ENCODE measurements at regions not wholly inside any gene's neighbourhood (a gene's known extent, or its start where the extent isn't known, plus 50 kb on each side); places are given as distances from the start of the nearest gene placed in this dataset.

DNA sequence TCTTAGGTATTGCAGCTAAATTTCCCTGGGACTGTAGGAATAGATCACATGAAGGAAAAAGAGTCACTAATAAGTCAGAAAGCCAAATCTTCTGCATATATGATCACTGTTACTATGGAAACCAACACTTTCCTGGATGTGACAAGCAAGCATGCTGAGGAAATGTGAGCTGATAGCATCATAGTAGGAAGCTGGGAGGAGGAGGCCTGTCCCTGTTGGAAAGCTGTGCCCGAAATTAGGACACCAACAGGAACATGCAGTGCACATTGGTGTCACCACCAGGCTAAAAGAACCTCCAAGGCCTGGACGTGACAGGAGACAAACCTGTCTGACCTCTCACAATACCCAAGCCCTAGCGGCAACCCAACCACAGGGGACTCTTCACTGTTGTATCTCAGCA, 181.9 kb upstream of the PCSK2 start:
- no peak for FAIRE-seq
- WGBS, 3 donors = 50 to 62% (median 55%) methylated on average over 3 of the region's 3 CpGs
- no peak overlapping the region for H3K4me3 ChIP-seq (ENCODE audit: low read depth in 1 of 3, low read length in 3 of 3)
- no peaks in the 10 kb centered on the region for H3K4me1 ChIP-seq (ENCODE audit: control insufficient read depth in 3 of 3, insufficient read depth in 2 of 3, low read depth in 1 of 3, low read length in 2 of 3)
- H3K36me3 ChIP-seq (ENCODE audit: control insufficient read depth in 3 of 3, insufficient read depth in 2 of 3, low read depth in 1 of 3, low read length in 3 of 3) = no peaks in the 10 kb centered on the region
- H3K27ac ChIP-seq (ENCODE audit: low read depth in 1 of 3, low read length in 2 of 3) = no peak overlapping the region
- no peak for DNase-seq
- H3K27me3 ChIP-seq (ENCODE audit: control insufficient read depth in 3 of 3, insufficient read depth in 3 of 3, low read length in 3 of 3) = no peaks in the 10 kb centered on the region
- H3K9me3 ChIP-seq (ENCODE audit: control insufficient read depth in 2 of 2, insufficient read depth in 1 of 2, low read depth in 1 of 2, low read length in 1 of 2) = no peaks in the 10 kb centered on the region

DNA sequence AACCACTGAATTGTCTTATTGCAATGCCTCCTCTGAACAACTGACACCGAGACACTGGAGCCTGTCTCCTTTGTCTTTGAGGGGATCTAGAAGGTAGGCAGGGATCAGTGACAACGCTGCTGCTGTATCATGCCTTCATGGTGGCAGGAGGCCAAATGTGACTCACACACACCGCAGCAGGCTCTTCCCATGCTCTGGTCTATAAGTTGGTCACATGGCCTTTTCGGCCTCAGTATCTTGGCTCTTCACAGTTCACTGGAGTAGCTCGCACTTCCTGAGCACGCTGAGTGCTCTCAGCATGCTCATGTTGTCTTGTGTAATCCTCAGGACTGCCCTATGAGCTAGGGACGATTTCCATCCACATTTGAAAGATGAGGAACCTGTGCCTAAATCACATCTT, 167.4 kb upstream of the PCSK2 start:
- peaks cover 2 to 10% of the 10 kb centered on the region in 2 donors for H3K9me3 ChIP-seq (ENCODE audit: control insufficient read depth in 2 of 2, insufficient read depth in 1 of 2, low read depth in 1 of 2, low read length in 1 of 2)
- H3K27me3 ChIP-seq (ENCODE audit: control insufficient read depth in 3 of 3, insufficient read depth in 3 of 3, low read length in 3 of 3) = no peaks in the 10 kb centered on the region
- no peak for FAIRE-seq
- H3K36me3 ChIP-seq (ENCODE audit: control insufficient read depth in 3 of 3, insufficient read depth in 2 of 3, low read depth in 1 of 3, low read length in 3 of 3) = no peaks in the 10 kb centered on the region
- no peak overlapping the region for H3K27ac ChIP-seq (ENCODE audit: low read depth in 1 of 3, low read length in 2 of 3)
- H3K4me3 ChIP-seq (ENCODE audit: low read depth in 1 of 3, low read length in 3 of 3) = no peak overlapping the region
- no peaks in the 10 kb centered on the region for H3K4me1 ChIP-seq (ENCODE audit: control insufficient read depth in 3 of 3, insufficient read depth in 2 of 3, low read depth in 1 of 3, low read length in 2 of 3)
- 69 to 75% (median 73%) methylated on average over 7 of the region's 7 CpGs for WGBS, 3 donors
- no peak for DNase-seq

DNA sequence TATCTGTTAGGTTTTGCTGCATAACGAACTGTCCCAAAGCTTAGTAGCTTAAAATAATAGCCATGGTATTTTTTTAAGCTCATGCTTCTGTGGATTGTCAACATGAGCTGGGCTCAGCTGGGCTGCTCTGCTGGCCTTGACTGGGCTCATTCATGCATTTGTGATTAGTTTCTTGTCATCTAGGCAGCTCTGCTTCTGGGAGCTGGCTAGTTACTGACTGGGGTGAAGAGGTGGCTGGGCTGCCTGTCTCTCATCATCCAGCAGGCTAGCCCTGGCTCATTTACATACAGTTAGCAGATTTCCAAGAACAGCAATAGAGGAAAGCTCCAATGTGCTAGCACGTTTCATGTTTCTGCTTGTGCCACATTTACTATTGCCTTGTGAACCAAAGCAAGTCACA, 165.1 kb upstream of the PCSK2 start:
- Histone ChIP-seq H3K36me3 (ENCODE audit: control insufficient read depth in 3 of 3, insufficient read depth in 2 of 3, low read depth in 1 of 3, low read length in 3 of 3) (no peaks in the 10 kb centered on the region), H3K27ac (ENCODE audit: low read depth in 1 of 3, low read length in 2 of 3) (no peak overlapping the region), H3K4me1 (ENCODE audit: control insufficient read depth in 3 of 3, insufficient read depth in 2 of 3, low read depth in 1 of 3, low read length in 2 of 3) (no peaks in the 10 kb centered on the region), H3K4me3 (ENCODE audit: low read depth in 1 of 3, low read length in 3 of 3) (no peak overlapping the region), H3K9me3 (ENCODE audit: control insufficient read depth in 2 of 2, insufficient read depth in 1 of 2, low read depth in 1 of 2, low read length in 1 of 2) (peaks cover 0 to 5% of the 10 kb centered on the region in 2 donors), H3K27me3 (ENCODE audit: control insufficient read depth in 3 of 3, insufficient read depth in 3 of 3, low read length in 3 of 3) (no peaks in the 10 kb centered on the region)
- DNase-seq (no peak), FAIRE-seq (no peak)
- WGBS, 3 donors = 61 to 76% (median 63%) methylated on average over 2 of the region's 2 CpGs

DNA sequence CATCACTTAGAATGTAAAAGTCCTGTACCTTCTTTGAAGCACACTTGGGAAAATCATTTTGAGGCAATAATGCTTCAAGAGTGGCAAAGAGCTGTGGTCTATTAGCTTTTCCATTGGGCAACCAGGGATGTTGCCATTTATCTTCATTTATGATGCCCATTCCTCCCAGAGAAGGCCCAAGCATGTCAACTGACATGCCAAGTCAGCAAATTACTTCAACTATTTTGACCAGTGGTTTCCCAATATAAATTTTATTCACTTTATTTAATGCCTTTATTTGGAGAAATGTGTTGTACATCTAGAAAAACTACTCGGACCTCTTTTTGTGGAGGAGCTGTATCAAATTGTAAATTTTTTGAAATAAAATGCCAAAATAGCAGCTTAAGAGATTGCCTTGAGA, 164.1 kb upstream of the PCSK2 start:
- Histone ChIP-seq H3K27me3 (ENCODE audit: control insufficient read depth in 3 of 3, insufficient read depth in 3 of 3, low read length in 3 of 3) (no peaks in the 10 kb centered on the region), H3K4me3 (ENCODE audit: low read depth in 1 of 3, low read length in 3 of 3) (no peak overlapping the region), H3K36me3 (ENCODE audit: control insufficient read depth in 3 of 3, insufficient read depth in 2 of 3, low read depth in 1 of 3, low read length in 3 of 3) (no peaks in the 10 kb centered on the region), H3K9me3 (ENCODE audit: control insufficient read depth in 2 of 2, insufficient read depth in 1 of 2, low read depth in 1 of 2, low read length in 1 of 2) (peaks cover 0 to 3% of the 10 kb centered on the region in 2 donors), H3K27ac (ENCODE audit: low read depth in 1 of 3, low read length in 2 of 3) (no peak overlapping the region), H3K4me1 (ENCODE audit: control insufficient read depth in 3 of 3, insufficient read depth in 2 of 3, low read depth in 1 of 3, low read length in 2 of 3) (no peaks in the 10 kb centered on the region)
- 71 to 78% (median 77%) methylated on average over 1 of the region's 1 CpG for WGBS, 3 donors
- no peak for DNase-seq
- no peak for FAIRE-seq

DNA sequence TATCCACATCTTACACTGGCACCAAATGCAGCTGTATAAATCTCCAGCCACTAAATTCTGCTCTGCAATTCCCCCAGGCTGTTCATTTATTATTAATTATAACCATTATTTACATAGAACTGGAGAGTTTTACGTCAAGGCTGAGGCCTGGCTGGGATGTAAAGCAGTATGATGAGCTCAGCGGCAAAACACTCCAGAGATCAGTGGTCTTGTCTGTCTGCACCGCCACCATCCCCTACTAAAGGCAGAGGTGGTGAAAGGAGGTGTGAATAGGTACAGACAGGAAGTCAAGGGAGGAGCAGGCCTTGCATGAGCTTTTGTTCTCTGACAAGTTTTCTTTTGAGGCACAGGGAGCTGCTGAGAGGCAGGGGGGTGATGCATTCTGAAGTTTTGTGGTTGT, 159.9 kb upstream of the PCSK2 start:
- Histone ChIP-seq H3K27ac (ENCODE audit: low read depth in 1 of 3, low read length in 2 of 3) (no peak overlapping the region), H3K27me3 (ENCODE audit: control insufficient read depth in 3 of 3, insufficient read depth in 3 of 3, low read length in 3 of 3) (no peaks in the 10 kb centered on the region), H3K36me3 (ENCODE audit: control insufficient read depth in 3 of 3, insufficient read depth in 2 of 3, low read depth in 1 of 3, low read length in 3 of 3) (no peaks in the 10 kb centered on the region), H3K4me1 (ENCODE audit: control insufficient read depth in 3 of 3, insufficient read depth in 2 of 3, low read depth in 1 of 3, low read length in 2 of 3) (no peaks in the 10 kb centered on the region), H3K4me3 (ENCODE audit: low read depth in 1 of 3, low read length in 3 of 3) (no peak overlapping the region), H3K9me3 (ENCODE audit: control insufficient read depth in 2 of 2, insufficient read depth in 1 of 2, low read depth in 1 of 2, low read length in 1 of 2) (peaks cover 0 to 3% of the 10 kb centered on the region in 2 donors)
- FAIRE-seq = no peak
- DNase-seq = no peak
- WGBS, 3 donors = 48 to 78% (median 67%) methylated on average over 3 of the region's 3 CpGs

DNA sequence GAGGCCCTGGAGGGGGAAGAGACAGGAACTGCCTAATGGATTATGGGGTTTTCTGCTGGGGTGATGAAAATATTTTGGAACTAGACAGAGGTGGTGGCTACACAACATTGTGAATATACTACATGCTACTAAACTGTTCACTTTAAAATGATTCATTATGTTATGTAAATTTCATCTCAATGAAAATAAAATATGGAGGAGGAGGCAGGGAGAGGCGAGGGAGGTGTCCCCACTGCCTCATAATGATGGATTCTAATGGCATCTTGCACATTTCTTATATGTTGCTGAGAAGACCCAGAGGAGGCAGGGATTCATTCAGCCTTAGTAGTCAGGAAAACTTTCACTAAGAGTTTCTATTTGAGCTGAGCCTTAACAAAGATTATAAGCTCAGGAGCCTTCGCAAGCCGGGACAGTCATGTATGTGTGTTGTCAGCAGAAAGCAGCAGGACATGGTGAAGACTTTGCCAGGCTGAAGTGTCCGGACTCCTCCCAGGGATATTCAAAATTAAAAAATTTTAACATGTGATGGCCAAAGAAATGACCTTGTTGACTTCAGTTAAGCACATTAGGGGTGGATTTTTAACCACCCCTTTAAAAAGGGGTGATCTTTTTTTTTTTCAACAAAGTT, 158.6 kb upstream of the PCSK2 start:
- WGBS, 3 donors = 86 to 92% (median 87%) methylated on average over 4 of the region's 4 CpGs
- FAIRE-seq = no peak
- no peaks in the 10 kb centered on the region for H3K36me3 ChIP-seq (ENCODE audit: control insufficient read depth in 3 of 3, insufficient read depth in 2 of 3, low read depth in 1 of 3, low read length in 3 of 3)

DNA sequence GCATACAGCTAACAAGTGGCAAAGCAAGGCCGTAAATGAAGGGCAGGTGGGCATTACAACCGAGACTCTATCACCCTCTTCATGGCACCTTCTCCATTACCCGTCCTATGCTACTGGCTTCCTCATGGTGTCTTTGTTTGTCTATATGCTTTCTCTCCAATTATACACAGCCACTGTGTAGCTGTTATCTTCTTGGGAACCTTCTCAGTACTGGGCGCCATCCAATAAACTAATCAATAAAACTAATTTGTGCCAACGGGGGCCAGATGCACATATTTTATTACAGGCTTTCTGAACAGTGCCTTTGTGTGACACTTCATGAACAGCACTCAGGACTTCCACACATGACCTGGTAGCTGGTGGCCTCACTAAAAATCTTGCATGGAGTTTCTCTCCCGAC, 149.8 kb upstream of the PCSK2 start:
- no peak overlapping the region for H3K4me3 ChIP-seq (ENCODE audit: low read depth in 1 of 3, low read length in 3 of 3)
- DNase-seq = peak in 1 of 2 donors; percentile 21
- no peaks in the 10 kb centered on the region for H3K27me3 ChIP-seq (ENCODE audit: control insufficient read depth in 3 of 3, insufficient read depth in 3 of 3, low read length in 3 of 3)
- FAIRE-seq = no peak
- 16 to 59% (median 28%) methylated on average over 6 of the region's 6 CpGs for WGBS, 3 donors
- no peak overlapping the region for H3K27ac ChIP-seq (ENCODE audit: low read depth in 1 of 3, low read length in 2 of 3)
- H3K4me1 ChIP-seq (ENCODE audit: control insufficient read depth in 3 of 3, insufficient read depth in 2 of 3, low read depth in 1 of 3, low read length in 2 of 3) = no peaks in the 10 kb centered on the region
- no peaks in the 10 kb centered on the region for H3K36me3 ChIP-seq (ENCODE audit: control insufficient read depth in 3 of 3, insufficient read depth in 2 of 3, low read depth in 1 of 3, low read length in 3 of 3)
- no peaks in the 10 kb centered on the region for H3K9me3 ChIP-seq (ENCODE audit: control insufficient read depth in 2 of 2, insufficient read depth in 1 of 2, low read depth in 1 of 2, low read length in 1 of 2)

More for the DNA sequence above, 158.6 kb upstream of the PCSK2 start:
- Histone ChIP-seq H3K27me3 (ENCODE audit: control insufficient read depth in 3 of 3, insufficient read depth in 3 of 3, low read length in 3 of 3) (no peaks in the 10 kb centered on the region), H3K4me1 (ENCODE audit: control insufficient read depth in 3 of 3, insufficient read depth in 2 of 3, low read depth in 1 of 3, low read length in 2 of 3) (no peaks in the 10 kb centered on the region), H3K9me3 (ENCODE audit: control insufficient read depth in 2 of 2, insufficient read depth in 1 of 2, low read depth in 1 of 2, low read length in 1 of 2) (peaks cover 0 to 3% of the 10 kb centered on the region in 2 donors), H3K4me3 (ENCODE audit: low read depth in 1 of 3, low read length in 3 of 3) (no peak overlapping the region), H3K27ac (ENCODE audit: low read depth in 1 of 3, low read length in 2 of 3) (no peak overlapping the region)
- no peak for DNase-seq

DNA sequence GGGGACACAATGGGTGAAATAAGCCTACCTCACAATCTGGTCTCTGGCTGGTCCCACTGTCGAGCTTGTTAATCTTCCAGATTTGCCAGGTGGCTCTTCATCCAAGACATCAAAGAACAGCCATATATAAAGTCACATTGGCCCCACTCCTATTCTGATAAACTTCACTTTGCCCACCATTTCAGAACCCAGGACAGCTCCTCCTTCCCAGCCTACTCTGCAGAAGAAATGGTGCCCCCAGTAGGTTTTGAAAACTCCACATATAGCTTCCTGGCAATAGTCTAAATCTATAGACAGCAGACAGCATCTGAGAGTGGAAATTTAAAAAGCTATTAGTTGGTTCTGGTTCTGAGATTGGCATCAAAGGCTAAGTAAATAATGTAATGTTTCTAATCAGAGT, 143.1 kb upstream of the PCSK2 start:
- FAIRE-seq (no peak), DNase-seq (peak in 1 of 2 donors; percentile 5)
- H3K4me1 ChIP-seq (ENCODE audit: control insufficient read depth in 3 of 3, insufficient read depth in 2 of 3, low read depth in 1 of 3, low read length in 2 of 3) = no peaks in the 10 kb centered on the region
- no peaks in the 10 kb centered on the region for H3K27me3 ChIP-seq (ENCODE audit: control insufficient read depth in 3 of 3, insufficient read depth in 3 of 3, low read length in 3 of 3)
- H3K9me3 ChIP-seq (ENCODE audit: control insufficient read depth in 2 of 2, insufficient read depth in 1 of 2, low read depth in 1 of 2, low read length in 1 of 2) = no peaks in the 10 kb centered on the region
- no peak overlapping the region for H3K27ac ChIP-seq (ENCODE audit: low read depth in 1 of 3, low read length in 2 of 3)
- 18 to 47% (median 28%) methylated on average over 1 of the region's 1 CpG for WGBS, 3 donors
- H3K4me3 ChIP-seq (ENCODE audit: low read depth in 1 of 3, low read length in 3 of 3) = no peak overlapping the region
- H3K36me3 ChIP-seq (ENCODE audit: control insufficient read depth in 3 of 3, insufficient read depth in 2 of 3, low read depth in 1 of 3, low read length in 3 of 3) = no peaks in the 10 kb centered on the region

DNA sequence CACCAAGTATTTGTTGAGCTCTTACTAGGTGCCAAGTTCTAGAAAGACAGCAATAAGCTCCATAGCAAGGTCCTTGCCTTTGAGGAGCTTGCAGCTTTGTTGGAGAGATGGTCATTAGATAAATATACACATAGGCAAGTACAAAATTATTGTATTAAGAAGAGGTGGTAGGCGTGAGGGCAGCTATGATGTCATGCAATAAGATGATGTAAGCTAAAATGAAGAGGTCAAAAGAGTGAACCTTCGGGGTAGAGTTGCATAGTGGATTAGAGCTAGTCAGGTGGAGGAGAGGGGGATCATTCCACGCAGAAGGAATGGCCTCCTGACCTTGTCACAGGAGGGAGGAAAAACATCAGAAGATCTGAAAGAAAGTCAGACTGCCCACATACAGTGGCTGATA, 141.9 kb upstream of the PCSK2 start:
- H3K36me3 ChIP-seq (ENCODE audit: control insufficient read depth in 3 of 3, insufficient read depth in 2 of 3, low read depth in 1 of 3, low read length in 3 of 3) = no peaks in the 10 kb centered on the region
- no peaks in the 10 kb centered on the region for H3K4me1 ChIP-seq (ENCODE audit: control insufficient read depth in 3 of 3, insufficient read depth in 2 of 3, low read depth in 1 of 3, low read length in 2 of 3)
- H3K27me3 ChIP-seq (ENCODE audit: control insufficient read depth in 3 of 3, insufficient read depth in 3 of 3, low read length in 3 of 3) = no peaks in the 10 kb centered on the region
- DNase-seq (no peak), FAIRE-seq (no peak)
- H3K9me3 ChIP-seq (ENCODE audit: control insufficient read depth in 2 of 2, insufficient read depth in 1 of 2, low read depth in 1 of 2, low read length in 1 of 2) = no peaks in the 10 kb centered on the region
- H3K27ac ChIP-seq (ENCODE audit: low read depth in 1 of 3, low read length in 2 of 3) = no peak overlapping the region
- H3K4me3 ChIP-seq (ENCODE audit: low read depth in 1 of 3, low read length in 3 of 3) = peak overlapping the region in 1 of 3 donors; percentile 1
- 57 to 78% (median 74%) methylated on average over 3 of the region's 3 CpGs for WGBS, 3 donors

Measured in small intestine (tissue), 7 donors.